GM06990 (cell line): ENCODE measurements at regions not wholly inside any gene's neighbourhood (a gene's known extent, or its start where the extent isn't known, plus 50 kb on each side); places are given as distances from the start of the nearest gene placed in this dataset.
"Not testable (repeated sequence)": the region's sequence is repeated elsewhere in the genome, so short reads cannot be mapped to it uniquely, and the experiment has no call there.

ENCODE experiments used
- DNase-seq: peaks from one replicate; pipeline ENCODE4 v3.0.0-alpha.2; 2011; ENCODE audit not compliant: insufficient read length; ENCODE audit errors: extremely low read depth
- H3K27me3 ChIP-seq: replicated peaks from 2 replicates; pipeline ENCODE4 v1.6.0; 2011; ENCODE audit warnings: low read length; ENCODE audit not compliant: control insufficient read depth, insufficient read depth
- H3K36me3 ChIP-seq: 2 replicates; pipeline ENCODE4 v1.5.1; 2011; ENCODE audit warnings: low read length; ENCODE audit not compliant: control insufficient read depth, insufficient read depth
- H3K4me3 ChIP-seq: replicated peaks from 2 replicates; pipeline ENCODE4 v1.5.1; 2011; ENCODE audit warnings: low read depth, mild to moderate bottlenecking, control low read depth, low read length
- TF ChIP-seq, protein P1 (sequence below): IDR thresholded peaks from 2 replicates; pipeline ENCODE4 v1.5.1; 2011; ENCODE audit warnings: low read length, control low read depth, mild to moderate bottlenecking, inconsistent platforms; ENCODE audit not compliant: insufficient read depth, poor library complexity, severe bottlenecking

DNA sequence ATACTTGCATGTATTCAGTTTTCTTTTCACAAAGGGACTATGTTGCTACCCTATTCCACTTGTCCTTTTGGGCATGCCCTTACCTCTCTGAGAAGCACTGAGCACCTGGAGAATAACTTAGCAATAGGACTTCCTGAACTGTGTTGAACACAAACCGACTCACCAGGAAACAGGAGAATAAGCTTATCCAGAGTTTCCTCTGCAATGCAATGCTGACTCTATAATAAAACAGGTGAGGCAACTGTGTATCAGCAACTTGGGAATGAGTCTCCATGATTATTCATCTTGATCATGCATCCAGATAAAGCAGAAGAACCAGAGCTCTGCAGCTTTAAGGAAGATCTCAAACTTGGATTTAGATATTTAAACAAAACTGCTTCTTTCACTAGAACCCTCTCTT is 806.5 kb downstream of the IGSF11 start:
- Histone ChIP-seq H3K4me3 (no peak overlapping the region), H3K36me3 (no peaks in the 10 kb centered on the region), H3K27me3 (no peaks in the 10 kb centered on the region)
- DNase-seq, result no peak
- TF ChIP-seq, protein P1, sequence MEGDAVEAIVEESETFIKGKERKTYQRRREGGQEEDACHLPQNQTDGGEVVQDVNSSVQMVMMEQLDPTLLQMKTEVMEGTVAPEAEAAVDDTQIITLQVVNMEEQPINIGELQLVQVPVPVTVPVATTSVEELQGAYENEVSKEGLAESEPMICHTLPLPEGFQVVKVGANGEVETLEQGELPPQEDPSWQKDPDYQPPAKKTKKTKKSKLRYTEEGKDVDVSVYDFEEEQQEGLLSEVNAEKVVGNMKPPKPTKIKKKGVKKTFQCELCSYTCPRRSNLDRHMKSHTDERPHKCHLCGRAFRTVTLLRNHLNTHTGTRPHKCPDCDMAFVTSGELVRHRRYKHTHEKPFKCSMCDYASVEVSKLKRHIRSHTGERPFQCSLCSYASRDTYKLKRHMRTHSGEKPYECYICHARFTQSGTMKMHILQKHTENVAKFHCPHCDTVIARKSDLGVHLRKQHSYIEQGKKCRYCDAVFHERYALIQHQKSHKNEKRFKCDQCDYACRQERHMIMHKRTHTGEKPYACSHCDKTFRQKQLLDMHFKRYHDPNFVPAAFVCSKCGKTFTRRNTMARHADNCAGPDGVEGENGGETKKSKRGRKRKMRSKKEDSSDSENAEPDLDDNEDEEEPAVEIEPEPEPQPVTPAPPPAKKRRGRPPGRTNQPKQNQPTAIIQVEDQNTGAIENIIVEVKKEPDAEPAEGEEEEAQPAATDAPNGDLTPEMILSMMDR, result no peak

DNA sequence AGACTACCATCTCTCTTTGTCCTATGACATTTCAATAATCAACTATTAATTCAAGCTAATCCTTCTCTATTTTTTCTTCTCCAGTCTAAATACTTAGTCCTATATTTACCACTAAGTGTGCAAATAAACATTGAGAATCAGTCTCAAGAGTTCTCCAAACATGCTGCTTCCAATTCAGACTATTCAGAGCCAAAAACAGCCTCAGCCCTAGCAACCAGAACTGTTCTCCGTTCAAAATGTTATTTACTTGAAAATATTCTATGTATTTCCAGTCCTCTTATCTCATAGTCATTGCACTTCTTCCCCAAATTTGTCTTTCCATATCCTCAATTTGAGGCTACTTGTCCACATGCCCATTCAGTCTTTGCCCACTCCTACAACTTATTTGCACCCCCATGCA is 805.5 kb downstream of the IGSF11 start:
- TF ChIP-seq, protein P1, result no peak
- Histone ChIP-seq H3K27me3 (no peaks in the 10 kb centered on the region), H3K36me3 (no peaks in the 10 kb centered on the region), H3K4me3 (no peak overlapping the region)
- DNase-seq, result no peak

DNA sequence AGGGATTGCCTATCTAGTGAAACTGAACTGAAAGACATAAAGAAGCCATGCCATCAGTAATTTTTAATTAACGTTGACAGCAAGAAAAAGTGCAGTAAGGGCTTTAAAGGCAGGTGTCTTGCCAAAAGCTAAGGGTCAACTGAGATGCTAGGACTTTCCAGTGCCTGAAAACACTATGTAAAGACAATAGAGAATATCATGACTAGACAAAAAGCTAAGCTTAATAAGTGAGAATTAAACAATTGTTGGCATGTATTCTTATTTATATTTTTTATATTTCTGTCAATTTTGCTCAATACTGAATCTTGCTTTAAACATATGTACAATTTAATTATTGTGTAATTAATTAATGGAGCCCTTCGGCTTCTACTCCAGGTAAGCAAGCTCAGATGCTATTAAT is 803.1 kb downstream of the IGSF11 start:
- Histone ChIP-seq H3K27me3 (no peaks in the 10 kb centered on the region), H3K4me3 (no peak overlapping the region), H3K36me3 (no peaks in the 10 kb centered on the region)
- TF ChIP-seq, protein P1, result no peak
- no peak for DNase-seq

DNA sequence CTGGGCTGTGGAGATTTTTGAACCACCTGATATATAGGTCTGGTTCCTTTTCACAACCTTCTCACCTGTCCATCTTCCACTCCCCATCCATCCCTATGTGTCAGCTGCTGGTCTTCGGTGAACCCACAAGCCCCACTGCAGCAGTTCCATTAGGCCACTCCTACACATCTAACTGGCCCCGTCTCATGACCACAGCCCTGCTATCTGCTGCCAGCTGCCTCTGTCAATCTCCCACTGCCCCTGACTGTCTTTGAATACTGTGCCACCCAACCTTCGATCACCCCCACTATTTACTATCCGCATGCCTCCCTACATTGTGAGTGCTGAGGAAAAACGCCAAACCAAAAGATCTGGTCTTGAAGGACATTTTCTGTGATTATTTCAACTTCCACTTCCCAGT is 795.4 kb downstream of the IGSF11 start:
- H3K27me3 ChIP-seq, result no peaks in the 10 kb centered on the region

DNA sequence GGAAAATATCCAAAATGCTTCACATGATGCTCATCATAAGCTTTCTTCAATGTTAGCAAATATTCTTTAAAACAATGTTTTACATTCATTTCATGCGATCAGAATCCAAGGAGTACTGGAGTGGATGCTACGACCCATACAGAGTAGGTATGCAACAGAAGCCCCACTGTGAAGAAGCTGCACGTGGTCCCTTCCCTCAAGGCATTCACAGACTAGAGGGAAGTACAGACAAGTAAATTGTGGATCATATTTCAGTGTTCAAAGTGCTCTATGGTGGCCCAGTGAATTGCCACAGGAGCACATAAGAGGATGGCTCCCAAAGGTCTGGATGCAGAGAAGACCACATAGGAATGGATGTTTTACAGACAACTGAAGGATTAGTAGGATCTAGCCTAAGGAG is 789.9 kb downstream of the IGSF11 start:
- no peak for DNase-seq
- H3K36me3 ChIP-seq, result no peaks in the 10 kb centered on the region
- TF ChIP-seq, protein P1, result no peak
- H3K27me3 ChIP-seq, result no peaks in the 10 kb centered on the region
- H3K4me3 ChIP-seq, result no peak overlapping the region

More for the DNA sequence above, 795.4 kb downstream of the IGSF11 start:
- TF ChIP-seq, protein P1, result no peak
- Histone ChIP-seq H3K36me3 (no peaks in the 10 kb centered on the region), H3K4me3 (no peak overlapping the region)
- DNase-seq, result no peak

DNA sequence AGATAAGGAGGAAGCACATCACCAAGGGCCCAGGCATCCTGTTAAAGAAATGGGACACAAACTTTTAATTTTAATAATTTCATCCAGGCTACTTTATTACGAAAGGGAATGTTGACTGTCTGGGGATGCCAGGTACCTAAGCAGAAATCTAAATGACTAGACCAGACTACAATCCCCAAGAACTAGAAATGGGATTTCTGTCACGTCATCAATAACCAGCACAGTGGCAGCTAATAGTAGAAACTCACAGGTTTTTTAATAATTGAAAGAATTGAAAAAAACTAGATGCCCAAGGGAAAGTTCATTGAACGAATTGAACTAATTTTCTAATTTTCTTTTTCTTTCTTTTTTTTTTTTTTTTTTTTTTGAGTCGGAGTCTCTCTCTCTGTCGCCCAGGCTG is 789.3 kb downstream of the IGSF11 start:
- Histone ChIP-seq H3K4me3 (no peak overlapping the region), H3K36me3 (no peaks in the 10 kb centered on the region), H3K27me3 (no peaks in the 10 kb centered on the region)
- TF ChIP-seq, protein P1, result no peak
- no peak for DNase-seq

DNA sequence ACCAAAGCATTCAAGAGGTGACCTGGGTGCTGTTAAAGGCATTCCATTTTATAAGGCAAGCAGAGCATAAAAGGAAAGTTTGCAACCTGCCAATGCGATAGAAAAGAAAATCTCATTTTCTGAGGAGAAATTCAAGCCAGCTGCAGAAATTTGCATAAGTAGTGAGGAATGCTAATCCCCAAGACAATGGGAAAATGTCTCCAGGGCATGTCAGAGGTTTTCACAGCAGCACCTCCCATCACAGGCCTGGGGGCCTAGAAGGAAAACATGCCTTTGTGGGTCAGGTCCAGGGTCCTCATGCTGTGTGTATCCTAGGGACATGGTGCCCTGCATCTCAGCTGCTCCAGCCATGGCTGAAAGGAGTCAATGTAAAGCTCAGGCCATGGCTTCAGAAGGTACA is 775.8 kb downstream of the IGSF11 start:
- H3K36me3 ChIP-seq, DNase-seq, H3K27me3 ChIP-seq, H3K4me3 ChIP-seq: not testable (repeated sequence)
